Prostate gland (tissue), 2 donors: ENCODE measurements at regions not wholly inside any gene's neighbourhood (a gene's known extent, or its start where the extent isn't known, plus 50 kb on each side); places are given as distances from the start of the nearest gene placed in this dataset.

Source experiments
- DNase-seq: peaks from one replicate; pipeline ENCODE4 v3.0.0-alpha.2; 2019; ENCODE audit warnings: low spot score
- H3K27ac ChIP-seq, 2 donors: fragments of 200-600 bp; sonication (generic); 2 replicates each; pipeline ENCODE4 v1.5.1; 2017 to 2019
- H3K27me3 ChIP-seq: fragments of 200-600 bp; sonication (generic); replicated peaks from 2 replicates; pipeline ENCODE4 v1.5.1; 2019; ENCODE audit not compliant: insufficient read depth
- H3K36me3 ChIP-seq, 2 donors: fragments of 200-600 bp; sonication (generic); 1 replicate in 1 of 2; 2 replicates in 1 of 2; pipeline versions ENCODE4 v1.5.1 to v1.8.1; 2017 to 2019
- H3K4me1 ChIP-seq: fragments of 200-600 bp; sonication (generic); replicated peaks from 2 replicates; pipeline ENCODE4 v1.5.1; 2019
- H3K4me3 ChIP-seq, 2 donors: fragments of 200-600 bp; sonication (generic); 2 replicates each; pipeline ENCODE4 v1.5.1; 2017 to 2019
- H3K9me3 ChIP-seq: fragments of 200-600 bp; sonication (generic); 2 replicates; pipeline ENCODE4 v1.5.1; 2017
- CTCF ChIP-seq, 4 experiments: fragments of 200-600 bp in 2 of 4; fragments of 450-650 bp in 2 of 4; sonication (generic) in 2 of 4; IDR thresholded peaks; 1 replicate in 3 of 4; 2 replicates in 1 of 4; pipeline ENCODE4 v1.5.1; 2016 to 2019; ENCODE audit warnings: antibody characterized with exemption in 4 of 4, mild to moderate bottlenecking in 2 of 4, moderate library complexity in 2 of 4
- POLR2A ChIP-seq: fragments of 450-650 bp; IDR thresholded peaks from one replicate; pipeline ENCODE4 v1.6.1; 2016; ENCODE audit warnings: antibody characterized with exemption, mild to moderate bottlenecking
- POLR2AphosphoS5 ChIP-seq: sonication (generic); formaldehyde crosslinking; IDR thresholded peaks from one replicate; pipeline ENCODE4 v1.6.1; 2017; ENCODE audit warnings: antibody characterized with exemption
- WGBS: methylation state at CpG from one replicate; pipeline ENCODE4 v1.1.5; 2018; 5-methylcytosine and 5-hydroxymethylcytosine counted together
- intact Hi-C: fragments of 100-400 bp; cut with DNase I; formaldehyde crosslinking; loops from one replicate; pipeline ENCODE4 v1.14.2; 2022

DNA sequence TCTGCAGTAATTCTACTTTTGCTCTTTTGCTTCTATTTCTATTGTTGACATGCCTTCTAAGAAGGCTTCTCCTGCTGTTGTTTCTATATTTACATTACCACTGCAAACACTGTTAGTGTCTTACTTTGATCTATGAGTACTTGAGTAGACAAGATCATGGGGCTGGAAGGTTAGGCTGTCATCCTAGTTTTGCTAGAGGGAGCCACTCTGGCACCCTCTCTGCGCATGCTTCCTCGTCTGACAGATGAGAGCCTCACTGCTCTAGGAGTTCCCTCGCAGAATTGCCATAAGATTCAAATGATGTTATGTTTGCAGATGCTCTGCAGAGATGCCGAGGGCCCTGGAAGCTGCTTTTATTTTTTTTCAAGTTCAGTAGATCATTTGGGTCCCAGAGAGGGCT, 185.6 kb downstream of the RNF144A start:
- DNase-seq = no peak
- Histone ChIP-seq H3K27ac (no peak overlapping the region), H3K9me3 (no peaks in the 10 kb centered on the region), H3K4me3 (no peak overlapping the region), H3K36me3 (no peaks in the 10 kb centered on the region), H3K4me1 (no peaks in the 10 kb centered on the region), H3K27me3 (no peaks in the 10 kb centered on the region)
- 66% methylated on average over 4 of the region's 4 CpGs for WGBS
- TF ChIP-seq POLR2A (no peak), CTCF (IDR thresholded peaks at IDR 0.05) (no peak), POLR2AphosphoS5 (no peak)
- intact Hi-C loops = no loop called here

DNA sequence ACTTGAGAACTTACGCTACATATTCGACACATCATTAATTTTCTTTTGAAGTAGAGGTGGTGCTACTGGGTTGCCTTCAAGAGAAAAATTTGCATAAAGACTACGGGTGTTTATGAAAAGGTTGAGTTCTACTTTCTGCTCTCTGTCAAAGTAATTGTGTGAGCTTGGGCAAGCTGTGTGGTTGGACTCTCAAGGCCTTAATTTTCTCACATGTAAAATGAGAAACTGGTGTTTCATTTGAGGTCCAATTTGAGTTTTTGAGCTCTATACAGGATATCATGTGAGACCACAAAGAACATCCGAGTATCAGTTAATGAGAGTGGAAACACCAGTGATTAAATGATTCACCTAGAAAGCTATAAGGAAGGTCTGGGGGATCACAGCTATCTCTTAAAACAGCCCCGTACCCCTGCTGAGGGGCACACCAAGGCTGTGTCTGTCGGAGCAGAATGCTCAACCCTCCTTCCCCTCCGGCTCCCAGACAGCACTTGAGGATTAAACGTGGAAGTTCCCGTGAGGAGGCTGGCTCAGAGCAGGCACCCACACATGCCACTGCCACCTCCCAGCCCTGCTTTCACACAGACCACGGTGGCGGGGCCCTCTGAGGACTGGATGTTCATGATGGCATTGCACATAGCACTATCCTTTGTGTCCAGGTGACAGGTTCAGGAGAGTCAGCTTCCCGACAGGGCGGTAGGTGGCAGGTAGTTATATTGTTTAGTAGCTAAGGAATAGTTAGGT, 191.8 kb downstream of the RNF144A start:
- no peaks in the 10 kb centered on the region for H3K4me1 ChIP-seq
- H3K27me3 ChIP-seq = no peaks in the 10 kb centered on the region
- no peaks in the 10 kb centered on the region for H3K36me3 ChIP-seq
- no peaks in the 10 kb centered on the region for H3K9me3 ChIP-seq
- H3K27ac ChIP-seq = no peak overlapping the region
- no peak overlapping the region for H3K4me3 ChIP-seq
- intact Hi-C loops = no loop called here
- WGBS = 86% methylated on average over 13 of the region's 13 CpGs
- TF ChIP-seq POLR2A (no peak), POLR2AphosphoS5 (no peak), CTCF (IDR thresholded peaks at IDR 0.05) (no peak)
- no peak for DNase-seq

- Histone ChIP-seq H3K27ac (no peak overlapping the region), H3K4me1 (no peaks in the 10 kb centered on the region), H3K4me3 (no peak overlapping the region), H3K27me3 (no peaks in the 10 kb centered on the region), H3K9me3 (no peaks in the 10 kb centered on the region), H3K36me3 (no peaks in the 10 kb centered on the region)
- 93% methylated on average over 6 of the region's 6 CpGs for WGBS
- intact Hi-C loops = no loop called here
- TF ChIP-seq CTCF (IDR thresholded peaks at IDR 0.05) (no peak), POLR2AphosphoS5 (no peak), POLR2A (no peak)
- DNase-seq = no peak
Observed at GRCh38 chr2:7109533-7109885, 192.3 kb downstream of the RNF144A start.

DNA sequence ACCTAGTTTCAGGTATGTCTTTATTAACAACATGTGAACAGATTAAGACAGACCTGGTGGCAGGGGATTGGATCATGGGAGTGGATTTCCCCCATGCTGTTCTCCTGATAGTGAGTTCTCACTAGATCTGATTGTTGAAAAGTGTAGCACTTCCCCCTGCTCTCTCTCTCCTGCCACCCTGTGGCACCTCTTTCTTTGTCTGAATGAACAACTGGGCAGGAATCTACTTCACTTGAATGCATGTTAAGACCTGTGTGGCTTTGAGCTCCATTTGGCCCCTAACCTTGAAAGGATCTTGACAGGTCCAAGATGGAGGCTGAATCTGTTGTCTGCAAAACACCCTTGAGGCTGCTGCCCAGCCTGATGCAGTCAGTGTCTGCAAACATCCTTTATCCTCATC, 194.4 kb downstream of the RNF144A start:
- no peak for DNase-seq
- H3K9me3 ChIP-seq = no peaks in the 10 kb centered on the region
- no peaks in the 10 kb centered on the region for H3K36me3 ChIP-seq
- intact Hi-C loops = loop anchor here (10.0 kb wide), 1 partner anchor 1573 kb away; the partner anchor contains the start of gene ID2
- H3K4me1 ChIP-seq = no peaks in the 10 kb centered on the region
- H3K27me3 ChIP-seq = no peaks in the 10 kb centered on the region
- no peak overlapping the region for H3K4me3 ChIP-seq
- H3K27ac ChIP-seq = no peak overlapping the region
- no peak for TF ChIP-seq CTCF (IDR thresholded peaks at IDR 0.05)
- TF ChIP-seq POLR2AphosphoS5 = no peak
- TF ChIP-seq POLR2A = no peak

DNA sequence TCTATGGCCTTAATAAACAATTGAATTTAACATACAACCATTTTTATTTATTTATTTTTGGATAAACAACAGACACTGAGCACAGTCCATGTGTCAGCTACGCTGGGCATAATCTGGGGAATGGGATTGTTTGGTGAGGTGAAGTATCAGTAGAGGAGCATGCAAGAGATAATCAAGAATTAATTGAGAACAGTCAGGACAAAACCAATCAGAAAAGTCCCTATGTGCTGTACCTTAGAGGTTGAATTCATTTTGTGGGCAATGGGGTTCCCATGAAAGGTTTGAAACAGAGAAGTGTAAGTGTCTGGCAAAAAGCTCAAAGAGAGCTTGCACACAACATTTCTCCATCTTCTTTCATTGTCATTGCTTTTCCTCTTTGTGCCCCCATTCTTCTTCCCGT, 198.2 kb downstream of the RNF144A start:
- intact Hi-C loops = loop anchor here (10.0 kb wide), 1 partner anchor 1569 kb away; the partner anchor contains the start of gene ID2
- no peak for TF ChIP-seq CTCF (IDR thresholded peaks at IDR 0.05)
- no peak for TF ChIP-seq POLR2A
- TF ChIP-seq POLR2AphosphoS5 = no peak
- no peak overlapping the region for H3K27ac ChIP-seq
- WGBS = 84% methylated on average over 2 of the region's 2 CpGs
- no peak overlapping the region for H3K4me3 ChIP-seq
- no peaks in the 10 kb centered on the region for H3K27me3 ChIP-seq
- no peaks in the 10 kb centered on the region for H3K36me3 ChIP-seq
- no peaks in the 10 kb centered on the region for H3K9me3 ChIP-seq
- H3K4me1 ChIP-seq = no peaks in the 10 kb centered on the region
- DNase-seq = no peak
